MCF 10A (cell line): ENCODE measurements at regions not wholly inside any gene's neighbourhood (a gene's known extent, or its start where the extent isn't known, plus 50 kb on each side); places are given as distances from the start of the nearest gene placed in this dataset.

Source experiments
- BruUV-seq: library from RNA; stranded (reverse); fragments of 400-500 nt; replicated peaks from 2 replicates; lab custom pipeline; 2021; lab: Mats Ljungman, UMichigan
- CTCF ChIA-PET: fragments of 300-600 bp; sonication (Branson Sonifier 250); formaldehyde crosslinking; extraction: SDS; loops from one replicate; lab custom pipeline; 2021; ENCODE audit warnings: antibody characterized with exemption, inconsistent platforms; lab: Yijun Ruan, JAX
- POLR2A ChIA-PET: fragments of 300-600, 350-650 bp; sonication (Branson Sonifier 250); formaldehyde crosslinking; extraction: SDS; loops from one replicate; lab custom pipeline; 2020; ENCODE audit warnings: antibody characterized with exemption, inconsistent platforms; lab: Yijun Ruan, JAX
- DNase-seq: peaks from one replicate; pipeline ENCODE4 v3.0.0-alpha.2; 2018; ENCODE audit not compliant: unreplicated experiment
- H3K27ac Mint-ChIP-seq: one replicate; pipeline ENCODE4 v1.8.0; 2022; ENCODE audit warnings: mild to moderate bottlenecking, low read depth, mixed read lengths; ENCODE audit not compliant: unreplicated experiment
- H3K27me3 Mint-ChIP-seq: one replicate; pipeline ENCODE4 v1.8.0; 2022; ENCODE audit warnings: mixed read lengths; ENCODE audit not compliant: insufficient read depth, unreplicated experiment
- H3K36me3 Mint-ChIP-seq: one replicate; pipeline ENCODE4 v1.8.0; 2022; ENCODE audit warnings: mild to moderate bottlenecking, moderate library complexity, mixed read lengths; ENCODE audit not compliant: insufficient read depth, unreplicated experiment
- H3K4me1 Mint-ChIP-seq: one replicate; pipeline ENCODE4 v1.8.0; 2022; ENCODE audit warnings: mixed read lengths; ENCODE audit not compliant: insufficient read depth, unreplicated experiment
- H3K4me3 Mint-ChIP-seq: one replicate; pipeline ENCODE4 v1.8.0; 2022; ENCODE audit warnings: mild to moderate bottlenecking, moderate library complexity, mixed read lengths; ENCODE audit not compliant: unreplicated experiment
- H3K9me3 Mint-ChIP-seq: one replicate; pipeline ENCODE4 v1.8.0; 2022; ENCODE audit warnings: mixed read lengths; ENCODE audit not compliant: unreplicated experiment
- intact Hi-C: fragments of 100-400 bp; cut with micrococcal nuclease; formaldehyde crosslinking; loops from 2 replicates; pipeline ENCODE4 v1.14.1; 2022
- TF ChIP-seq, protein P1 (sequence below): fragments of 200-600 bp; IDR thresholded peaks from one replicate; pipeline ENCODE4 v1.8.0; 2022; ENCODE audit warnings: antibody characterized with exemption, mild to moderate bottlenecking; ENCODE audit not compliant: unreplicated experiment

GRCh38 chr5:143870362-143870761 lies 58.4 kb downstream of the HMHB1 start:
- no peaks in the 10 kb centered on the region for H3K27me3 Mint-ChIP-seq
- no peaks in the 10 kb centered on the region for H3K36me3 Mint-ChIP-seq
- peaks cover 16% of the 10 kb centered on the region for H3K4me1 Mint-ChIP-seq
- no peaks in the 10 kb centered on the region for H3K9me3 Mint-ChIP-seq
- TF ChIP-seq, protein P1, sequence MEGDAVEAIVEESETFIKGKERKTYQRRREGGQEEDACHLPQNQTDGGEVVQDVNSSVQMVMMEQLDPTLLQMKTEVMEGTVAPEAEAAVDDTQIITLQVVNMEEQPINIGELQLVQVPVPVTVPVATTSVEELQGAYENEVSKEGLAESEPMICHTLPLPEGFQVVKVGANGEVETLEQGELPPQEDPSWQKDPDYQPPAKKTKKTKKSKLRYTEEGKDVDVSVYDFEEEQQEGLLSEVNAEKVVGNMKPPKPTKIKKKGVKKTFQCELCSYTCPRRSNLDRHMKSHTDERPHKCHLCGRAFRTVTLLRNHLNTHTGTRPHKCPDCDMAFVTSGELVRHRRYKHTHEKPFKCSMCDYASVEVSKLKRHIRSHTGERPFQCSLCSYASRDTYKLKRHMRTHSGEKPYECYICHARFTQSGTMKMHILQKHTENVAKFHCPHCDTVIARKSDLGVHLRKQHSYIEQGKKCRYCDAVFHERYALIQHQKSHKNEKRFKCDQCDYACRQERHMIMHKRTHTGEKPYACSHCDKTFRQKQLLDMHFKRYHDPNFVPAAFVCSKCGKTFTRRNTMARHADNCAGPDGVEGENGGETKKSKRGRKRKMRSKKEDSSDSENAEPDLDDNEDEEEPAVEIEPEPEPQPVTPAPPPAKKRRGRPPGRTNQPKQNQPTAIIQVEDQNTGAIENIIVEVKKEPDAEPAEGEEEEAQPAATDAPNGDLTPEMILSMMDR: no peak
- no TSS peak for BruUV-seq
- no peak for DNase-seq
- no peak overlapping the region for H3K4me3 Mint-ChIP-seq
- POLR2A ChIA-PET: interaction anchor here (1.0 to 1.8 kb wide), 4 partner anchors 12 to 53 kb away, joined by 3 to 6 read pairs (median 4); no protein-coding TSS in a partner anchor
- CTCF ChIA-PET: interaction anchor here (0.8 to 2.1 kb wide), 3 partner anchors 13 to 46 kb away, joined by 3 to 7 read pairs (median 7); no protein-coding TSS in a partner anchor
- H3K27ac Mint-ChIP-seq: peak overlapping the region; percentile 57
- intact Hi-C loops: loop anchor here (2.0 kb wide), 1 partner anchor 42 kb away; no protein-coding TSS in a partner anchor

GRCh38 chr5:143870871-143871632 lies 59.1 kb downstream of the HMHB1 start:
- Mint-ChIP-seq H3K4me3 (no peak overlapping the region), H3K27ac (peak overlapping the region; percentile 57), H3K4me1 (peaks cover 16% of the 10 kb centered on the region), H3K36me3 (no peaks in the 10 kb centered on the region), H3K27me3 (no peaks in the 10 kb centered on the region), H3K9me3 (no peaks in the 10 kb centered on the region)
- POLR2A ChIA-PET: interaction anchor here (1.0 to 1.8 kb wide), 3 partner anchors 12 to 52 kb away, joined by 3 to 5 read pairs (median 4); no protein-coding TSS in a partner anchor
- no TSS peak for BruUV-seq
- TF ChIP-seq, protein P1: no peak
- intact Hi-C loops: loop anchor here (2.0 kb wide), 1 partner anchor 42 kb away; no protein-coding TSS in a partner anchor
- peak; percentile 30 for DNase-seq
- CTCF ChIA-PET: interaction anchor here (0.8 to 2.1 kb wide), 3 partner anchors 13 to 46 kb away, joined by 3 to 7 read pairs (median 7); no protein-coding TSS in a partner anchor

DNA sequence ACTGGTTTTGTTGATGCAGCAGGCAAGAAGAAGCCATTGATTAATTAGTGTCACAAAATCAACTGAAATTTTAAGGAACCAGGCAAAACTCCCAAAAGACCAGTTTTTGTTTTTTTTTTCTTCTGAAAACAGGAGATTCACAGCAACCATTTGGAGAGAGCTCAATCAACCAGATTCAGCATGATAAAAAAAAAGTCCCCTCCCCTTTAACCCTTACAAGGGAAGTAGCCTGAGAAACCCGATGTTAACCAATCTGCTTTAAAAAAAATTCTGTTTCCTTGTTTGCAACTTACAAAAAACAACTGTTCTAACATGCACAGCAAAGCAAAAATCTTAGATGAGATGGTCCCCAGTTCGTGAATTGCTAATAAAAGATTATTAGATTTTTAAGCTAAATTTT lies 59.7 kb downstream of the HMHB1 start:
- H3K36me3 Mint-ChIP-seq: no peaks in the 10 kb centered on the region
- intact Hi-C loops: loop anchor here (2.0 kb wide), 1 partner anchor 41 kb away; no protein-coding TSS in a partner anchor
- TF ChIP-seq, protein P1: no peak
- DNase-seq: no peak
- peaks cover 16% of the 10 kb centered on the region for H3K4me1 Mint-ChIP-seq
- peak overlapping the region; percentile 57 for H3K27ac Mint-ChIP-seq
- no TSS peak for BruUV-seq
- no peaks in the 10 kb centered on the region for H3K27me3 Mint-ChIP-seq
- CTCF ChIA-PET: interaction anchor here (1.0 to 2.1 kb wide), 3 partner anchors 12 to 66 kb away, joined by 3 to 7 read pairs (median 7); no protein-coding TSS in a partner anchor
- POLR2A ChIA-PET: interaction anchor here (0.6 to 1.8 kb wide), 4 partner anchors 10 to 763 kb away, joined by 3 to 4 read pairs (median 3); no protein-coding TSS in a partner anchor
- no peaks in the 10 kb centered on the region for H3K9me3 Mint-ChIP-seq
- no peak overlapping the region for H3K4me3 Mint-ChIP-seq

DNA sequence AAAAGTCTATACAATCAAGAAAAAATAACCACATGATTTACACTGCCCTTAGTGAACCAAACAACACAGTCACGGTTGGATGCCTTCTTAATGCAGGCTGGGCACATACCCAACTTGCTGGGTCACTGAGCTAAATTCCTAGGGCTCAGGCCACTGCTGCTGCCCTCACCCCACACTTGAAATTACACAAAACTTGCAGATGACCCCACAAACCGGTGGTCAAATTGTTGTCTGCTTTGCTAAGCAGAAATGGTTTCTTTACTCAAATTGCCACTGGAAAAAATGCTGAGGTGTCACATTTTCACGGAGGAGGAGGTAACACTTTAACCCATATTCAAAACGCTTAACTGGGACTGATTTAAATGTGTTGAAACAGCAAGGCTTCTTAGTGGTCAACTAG lies 62.4 kb downstream of the HMHB1 start:
- Mint-ChIP-seq H3K27ac (no peak overlapping the region), H3K4me3 (no peak overlapping the region), H3K36me3 (no peaks in the 10 kb centered on the region), H3K9me3 (no peaks in the 10 kb centered on the region), H3K4me1 (peaks cover 16% of the 10 kb centered on the region), H3K27me3 (no peaks in the 10 kb centered on the region)
- no TSS peak for BruUV-seq
- intact Hi-C loops: no loop called here
- TF ChIP-seq, protein P1: no peak
- ChIA-PET POLR2A (interaction anchor here (0.7 to 1.5 kb wide), 3 partner anchors 13 to 916 kb away, joined by 3 to 11 read pairs (median 3); no protein-coding TSS in a partner anchor), CTCF (interaction anchor here (0.7 kb wide), 1 partner anchor 881 kb away, joined by 3 read pairs; no protein-coding TSS in a partner anchor)
- DNase-seq: no peak
